ENCODE measurements at regions not wholly inside any gene's neighbourhood (a gene's known extent, or its start where the extent isn't known, plus 50 kb on each side); places are given as distances from the start of the nearest gene placed in this dataset.

GRCh38 chr10:59002011-59002410 lies 174.4 kb upstream of the PHYHIPL start:
- TF ChIP-seq CTCF (conservative IDR thresholded peaks at IDR 0.05 in 1 of 2, IDR thresholded peaks at IDR 0.05 in 1 of 2; ENCODE audit: extremely low read depth in 1 of 2, insufficient read depth in 1 of 2, low read depth in 1 of 2, low read length in 2 of 2) (no peak), EZH2 (IDR thresholded peaks at IDR 0.05; ENCODE audit: borderline replicate concordance, low read length) (no peak)

Measured in mammary epithelial cell (primary cell).